ENCODE measurements at regions not wholly inside any gene's neighbourhood (a gene's known extent, or its start where the extent isn't known, plus 50 kb on each side); places are given as distances from the start of the nearest gene placed in this dataset.

DNA sequence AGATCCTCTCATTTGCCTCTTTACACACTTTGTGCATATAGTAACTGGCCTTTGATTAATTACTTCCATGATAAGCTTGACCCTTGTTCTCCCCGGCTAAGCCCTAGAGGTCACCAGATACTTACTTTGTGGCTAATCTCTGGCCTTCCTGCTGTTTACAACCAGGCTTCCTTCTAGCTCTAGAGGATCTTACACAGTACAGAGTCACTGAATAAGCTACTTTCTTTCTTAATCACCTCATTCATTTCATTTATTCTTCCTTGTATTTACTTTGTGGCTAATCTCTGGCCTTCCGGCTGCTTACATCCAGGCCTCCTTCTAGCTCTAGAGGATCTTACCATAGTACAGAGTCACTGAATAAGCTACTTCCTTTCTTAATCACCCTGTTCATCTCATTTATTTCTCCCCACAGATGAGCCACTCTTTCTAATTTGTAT is 144.3 kb upstream of the C1orf21 start:
- DNase-seq (ENCODE audit: low spot score), result no peak
- no TSS peak for BruUV-seq (replicated peaks)
- intact Hi-C loops (cut with micrococcal nuclease; ENCODE audit: unreplicated experiment) (no loop called here), in situ Hi-C loops (cut with HindIII; ENCODE audit: extremely low pct_ligation_motif_present, low pct_unique_long_range_greater_than_20kb) (no loop called here)
- Histone ChIP-seq H2AFZ (ENCODE audit: low read length) (no peak overlapping the region), H3K27me3 (ENCODE audit: control insufficient read depth in 1 of 2, insufficient read depth in 2 of 2, low read length in 2 of 2) (no peaks in the 10 kb centered on the region), H3K9ac (ENCODE audit: insufficient read depth, low read depth, low read length) (no peak overlapping the region), H3K4me1 (ENCODE audit: insufficient read depth, low read length) (no peaks in the 10 kb centered on the region), H3K27ac (ENCODE audit: extremely low read length, insufficient read depth, low read length) (no peak overlapping the region), H3K36me3 (replicated peaks in 1 of 2; ENCODE audit: control insufficient read depth in 1 of 2, insufficient read depth in 2 of 2, low read length in 2 of 2) (no peaks in the 10 kb centered on the region), H3K9me3 (ENCODE audit: low read length) (no peaks in the 10 kb centered on the region), H3K79me2 (ENCODE audit: insufficient read depth, low read length) (no peaks in the 10 kb centered on the region), H3K4me2 (ENCODE audit: low read depth, low read length) (no peak overlapping the region), H4K20me1 (ENCODE audit: insufficient read depth, low read length) (no peaks in the 10 kb centered on the region), H3K4me3 (replicated peaks in 1 of 3; ENCODE audit: insufficient read depth in 1 of 3, low read depth in 2 of 3, low read length in 3 of 3) (no peak overlapping the region)
- TF ChIP-seq STAG1 (CRISPR knock-in tag; IDR thresholded peaks at IDR 0.05), result peak; percentile 22; the same call in 1 of the 2 replicates
- TF ChIP-seq, protein P1, sequence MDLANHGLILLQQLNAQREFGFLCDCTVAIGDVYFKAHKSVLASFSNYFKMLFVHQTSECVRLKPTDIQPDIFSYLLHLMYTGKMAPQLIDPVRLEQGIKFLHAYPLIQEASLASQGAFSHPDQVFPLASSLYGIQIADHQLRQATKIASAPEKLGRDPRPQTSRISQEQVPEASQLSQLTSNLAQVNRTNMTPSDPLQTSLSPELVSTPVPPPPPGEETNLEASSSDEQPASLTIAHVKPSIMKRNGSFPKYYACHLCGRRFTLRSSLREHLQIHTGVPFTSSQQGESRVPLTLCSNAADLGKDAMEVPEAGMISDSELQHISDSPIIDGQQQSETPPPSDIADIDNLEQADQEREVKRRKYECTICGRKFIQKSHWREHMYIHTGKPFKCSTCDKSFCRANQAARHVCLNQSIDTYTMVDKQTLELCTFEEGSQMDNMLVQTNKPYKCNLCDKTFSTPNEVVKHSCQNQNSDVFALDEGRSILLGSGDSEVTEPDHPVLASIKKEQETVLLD (CRISPR knock-in tag; IDR thresholded peaks at IDR 0.05; ENCODE audit: low read depth), result no peak
- POLR2A ChIA-PET, result no interaction called here
- CTCF ChIA-PET (ENCODE audit: low intra/inter-chr PET ratio, low total read pairs), result no interaction called here
- FAIRE-seq, result no peak
- ATAC-seq, result no peak
- 34% methylated on average over 2 of the region's 2 CpGs for WGBS (ENCODE audit: low lambda C conversion rate)

DNA sequence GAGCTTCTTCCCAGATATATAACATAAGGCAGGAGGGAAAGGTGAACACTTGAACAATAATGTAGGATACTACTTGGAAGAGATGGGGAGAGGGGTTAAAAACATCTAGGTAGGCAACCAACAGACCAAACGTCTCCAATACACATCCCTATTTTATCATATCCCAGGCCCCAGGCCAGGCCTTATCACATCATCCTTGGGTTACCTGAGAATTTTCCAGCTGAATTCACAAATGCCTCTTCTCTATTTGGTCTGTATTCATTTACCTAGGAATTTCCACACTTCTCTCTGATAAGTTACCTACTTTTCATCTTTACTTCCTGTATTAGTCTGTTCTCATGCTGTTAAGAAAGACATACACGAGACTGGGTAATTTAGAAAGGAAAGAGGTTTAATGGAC is 141.9 kb upstream of the C1orf21 start:
- WGBS (ENCODE audit: low lambda C conversion rate), result 0% methylated on average over 2 of the region's 2 CpGs
- Histone ChIP-seq H2AFZ (ENCODE audit: low read length) (no peak overlapping the region), H3K9ac (ENCODE audit: insufficient read depth, low read depth, low read length) (no peak overlapping the region), H3K4me1 (ENCODE audit: insufficient read depth, low read length) (no peaks in the 10 kb centered on the region), H3K79me2 (ENCODE audit: insufficient read depth, low read length) (no peaks in the 10 kb centered on the region), H4K20me1 (ENCODE audit: insufficient read depth, low read length) (no peaks in the 10 kb centered on the region), H3K4me2 (ENCODE audit: low read depth, low read length) (no peak overlapping the region), H3K27me3 (ENCODE audit: control insufficient read depth in 1 of 2, insufficient read depth in 2 of 2, low read length in 2 of 2) (0 out of 5 replicates have a peak, but pooled peaks cover 0 to 1% of the 10 kb centered on the region in 2 experiments), H3K27ac (ENCODE audit: extremely low read length, insufficient read depth, low read length) (no peak overlapping the region), H3K4me3 (replicated peaks in 1 of 3; ENCODE audit: insufficient read depth in 1 of 3, low read depth in 2 of 3, low read length in 3 of 3) (no peak overlapping the region), H3K36me3 (replicated peaks in 1 of 2; ENCODE audit: control insufficient read depth in 1 of 2, insufficient read depth in 2 of 2, low read length in 2 of 2) (no peaks in the 10 kb centered on the region), H3K9me3 (ENCODE audit: low read length) (no peaks in the 10 kb centered on the region)
- FAIRE-seq (no peak), DNase-seq (ENCODE audit: low spot score) (no peak), ATAC-seq (no peak)
- TF ChIP-seq, protein P2, sequence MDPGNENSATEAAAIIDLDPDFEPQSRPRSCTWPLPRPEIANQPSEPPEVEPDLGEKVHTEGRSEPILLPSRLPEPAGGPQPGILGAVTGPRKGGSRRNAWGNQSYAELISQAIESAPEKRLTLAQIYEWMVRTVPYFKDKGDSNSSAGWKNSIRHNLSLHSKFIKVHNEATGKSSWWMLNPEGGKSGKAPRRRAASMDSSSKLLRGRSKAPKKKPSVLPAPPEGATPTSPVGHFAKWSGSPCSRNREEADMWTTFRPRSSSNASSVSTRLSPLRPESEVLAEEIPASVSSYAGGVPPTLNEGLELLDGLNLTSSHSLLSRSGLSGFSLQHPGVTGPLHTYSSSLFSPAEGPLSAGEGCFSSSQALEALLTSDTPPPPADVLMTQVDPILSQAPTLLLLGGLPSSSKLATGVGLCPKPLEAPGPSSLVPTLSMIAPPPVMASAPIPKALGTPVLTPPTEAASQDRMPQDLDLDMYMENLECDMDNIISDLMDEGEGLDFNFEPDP (CRISPR knock-in tag; conservative IDR thresholded peaks at IDR 0.05), result no peak
- TF ChIP-seq PRPF4 (IDR thresholded peaks at IDR 0.05; ENCODE audit: low read depth, low read length, poor library complexity, severe bottlenecking) (no peak), ZNF230 (CRISPR knock-in tag; IDR thresholded peaks at IDR 0.05) (no peak), ZNF777 (CRISPR knock-in tag; IDR thresholded peaks at IDR 0.05) (no peak), MIER3 (CRISPR knock-in tag; IDR thresholded peaks at IDR 0.05; ENCODE audit: borderline replicate concordance) (no peak), KDM5B (CRISPR knock-in tag; IDR thresholded peaks at IDR 0.05; ENCODE audit: borderline replicate concordance) (no peak), ZNF75D (CRISPR knock-in tag; IDR thresholded peaks at IDR 0.05; ENCODE audit: borderline replicate concordance) (no peak)
- in situ Hi-C loops (cut with HindIII; ENCODE audit: extremely low pct_ligation_motif_present, low pct_unique_long_range_greater_than_20kb) (no loop called here), intact Hi-C loops (cut with micrococcal nuclease; ENCODE audit: unreplicated experiment) (no loop called here)
- ChIA-PET POLR2A (no interaction called here), CTCF (ENCODE audit: low intra/inter-chr PET ratio, low total read pairs) (no interaction called here)
- no TSS peak for BruUV-seq (replicated peaks)
